ENCODE measurements at regions not wholly inside any gene's neighbourhood (a gene's known extent, or its start where the extent isn't known, plus 50 kb on each side); places are given as distances from the start of the nearest gene placed in this dataset.
A peak's percentile ranks its signal among the peaks of the same experiment; 100 is the strongest.

GRCh38 chr9:120182011-120182410 is 398.0 kb downstream of the CDK5RAP2 start:
- no peak for DNase-seq (ENCODE audit: insufficient read length, low spot score)
- FAIRE-seq = no peak
- no peak for TF ChIP-seq CTCF (IDR thresholded peaks at IDR 0.05; ENCODE audit: insufficient read depth, missing control alignments)

GRCh38 chr9:120177121-120177520 is 402.8 kb downstream of the CDK5RAP2 start:
- DNase-seq (ENCODE audit: insufficient read length, low spot score) = no peak
- TF ChIP-seq CTCF (IDR thresholded peaks at IDR 0.05; ENCODE audit: insufficient read depth, missing control alignments) = no peak
- no peak for FAIRE-seq

- FAIRE-seq (no peak), DNase-seq (ENCODE audit: insufficient read length, low spot score) (no peak)
- no peak for TF ChIP-seq CTCF (IDR thresholded peaks at IDR 0.05; ENCODE audit: insufficient read depth, missing control alignments)
These were observed 404.9 kb downstream of the CDK5RAP2 start for GRCh38 chr9:120175031-120175430.

DNA sequence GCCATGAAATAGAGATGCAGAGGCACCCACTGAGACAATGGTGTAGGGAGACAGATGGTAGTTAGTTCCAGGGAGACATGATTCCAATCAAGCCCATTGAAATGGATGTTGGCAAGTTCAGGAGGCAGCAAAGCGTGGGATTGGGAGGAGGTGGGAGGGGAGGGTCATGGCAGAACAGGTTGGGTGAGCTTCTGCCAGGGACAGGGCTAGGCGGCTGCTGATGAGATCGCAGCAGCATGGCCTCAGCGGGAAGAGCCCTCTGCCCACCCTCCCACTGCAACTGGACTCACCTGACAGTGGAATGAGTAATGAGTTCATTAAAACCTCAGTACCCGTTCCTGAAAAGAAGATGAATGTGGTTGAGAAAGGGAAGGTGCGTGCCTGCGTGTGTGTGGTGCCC is 418.2 kb downstream of the CDK5RAP2 start:
- no peak for DNase-seq (ENCODE audit: insufficient read length, low spot score)
- no peak for FAIRE-seq
- TF ChIP-seq CTCF (IDR thresholded peaks at IDR 0.05; ENCODE audit: insufficient read depth, missing control alignments) = no peak

DNA sequence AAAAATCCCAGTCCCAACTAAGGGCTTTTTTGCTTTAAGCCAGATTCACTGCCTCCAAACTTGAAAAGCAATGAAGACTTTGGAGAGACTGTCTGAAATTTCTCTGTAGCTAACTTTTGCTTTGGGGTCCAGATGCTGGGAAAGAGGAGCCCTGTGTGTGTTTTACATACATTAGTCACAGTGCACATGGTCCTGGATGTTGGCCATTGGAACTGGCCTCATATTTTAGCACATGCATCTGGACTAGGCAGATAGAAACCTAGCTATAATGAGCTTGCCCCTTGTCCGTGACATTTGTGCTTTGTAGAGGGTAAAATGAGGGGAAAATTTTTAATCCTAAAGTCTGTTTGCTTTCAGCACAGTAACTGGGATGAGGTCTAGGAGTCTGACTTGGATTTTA is 421.7 kb downstream of the CDK5RAP2 start:
- DNase-seq (ENCODE audit: insufficient read length, low spot score) (no peak), FAIRE-seq (no peak)
- no peak for TF ChIP-seq CTCF (IDR thresholded peaks at IDR 0.05; ENCODE audit: insufficient read depth, missing control alignments)

DNA sequence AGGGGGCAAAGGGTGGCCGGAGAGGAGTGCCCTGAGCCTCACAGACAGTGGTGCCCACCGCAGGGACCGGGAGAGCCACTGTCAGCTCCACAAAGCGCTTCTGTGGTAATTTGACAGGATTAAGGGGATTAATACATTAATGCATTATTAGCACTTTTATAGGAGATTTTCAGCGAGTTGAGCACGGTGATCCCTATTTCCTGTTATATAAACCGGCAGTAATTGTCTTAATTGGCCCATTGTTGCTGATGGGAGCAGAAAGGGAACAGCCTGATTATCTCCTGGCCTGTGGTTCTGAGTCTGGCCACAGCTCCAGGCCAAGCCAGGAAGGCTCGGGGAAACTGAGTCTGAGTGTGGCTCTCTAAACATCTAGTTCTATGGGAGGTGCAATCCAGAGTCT is 423.6 kb downstream of the CDK5RAP2 start:
- FAIRE-seq (no peak), DNase-seq (ENCODE audit: insufficient read length, low spot score) (peak; percentile 23)
- TF ChIP-seq CTCF (IDR thresholded peaks at IDR 0.05; ENCODE audit: insufficient read depth, missing control alignments) = no peak

GRCh38 chr9:120153258-120153657 is 426.7 kb downstream of the CDK5RAP2 start:
- DNase-seq (ENCODE audit: insufficient read length, low spot score) (no peak), FAIRE-seq (no peak)
- no peak for TF ChIP-seq CTCF (IDR thresholded peaks at IDR 0.05; ENCODE audit: insufficient read depth, missing control alignments)

Measured in D721Med (cell line).